OCI-LY7 (cell line): ENCODE measurements at regions not wholly inside any gene's neighbourhood (a gene's known extent, or its start where the extent isn't known, plus 50 kb on each side); places are given as distances from the start of the nearest gene placed in this dataset.

Experiments
- BruUV-seq: library from RNA; stranded (reverse); fragments of 400-500 nt; replicated peaks from 2 replicates; lab custom pipeline; 2021; lab: Mats Ljungman, UMichigan
- CTCF ChIA-PET: fragments of 300-600 bp; sonication (Branson Sonifier 250); formaldehyde crosslinking; loops from one replicate; lab custom pipeline; 2022; ENCODE audit warnings: antibody characterized with exemption; ENCODE audit not compliant: unreplicated experiment; lab: Charles Lee
- POLR2A ChIA-PET: fragments of 300-600 bp; sonication (Branson Sonifier 250); formaldehyde crosslinking; loops from one replicate; lab custom pipeline; 2022; ENCODE audit warnings: antibody characterized with exemption; lab: Charles Lee
- DNase-seq: peaks from one replicate; pipeline ENCODE4 v3.0.0-alpha.2; 2015; ENCODE audit warnings: low spot score
- H2AFZ ChIP-seq: fragments of 200-600 bp; sonication (generic), shearing (Covaris generic); 2 replicates; pipeline ENCODE4 v1.6.1; 2014; ENCODE audit warnings: mild to moderate bottlenecking, antibody characterized with exemption, low read length, moderate library complexity
- H3K27ac ChIP-seq: fragments of 200-600 bp; sonication (generic); 2 replicates; pipeline ENCODE4 v1.5.1; 2014; ENCODE audit warnings: mixed run types, low read depth, mild to moderate bottlenecking, moderate library complexity, low read length, inconsistent platforms; ENCODE audit not compliant: poor library complexity, severe bottlenecking
- H3K36me3 ChIP-seq: fragments of 200-600 bp; sonication (generic); 2 replicates; pipeline ENCODE4 v1.6.1; 2014; ENCODE audit warnings: mild to moderate bottlenecking, antibody characterized with exemption, low read length, moderate library complexity, mixed read lengths; ENCODE audit not compliant: insufficient read depth
- H3K4me1 ChIP-seq: fragments of 200-600 bp; sonication (generic); 2 replicates; pipeline ENCODE4 v1.5.1; 2014; ENCODE audit warnings: mild to moderate bottlenecking, low read length; ENCODE audit not compliant: insufficient read depth, poor library complexity, severe bottlenecking
- H3K4me2 ChIP-seq: fragments of 200-600 bp; sonication (generic); 2 replicates; pipeline ENCODE4 v1.6.1; 2014; ENCODE audit warnings: mild to moderate bottlenecking, low read length
- H3K4me3 ChIP-seq: fragments of 200-600 bp; sonication (generic); 2 replicates; pipeline ENCODE4 v1.5.1; 2014; ENCODE audit warnings: mild to moderate bottlenecking, low read depth, low read length; ENCODE audit not compliant: poor library complexity, severe bottlenecking
- H3K79me2 ChIP-seq: fragments of 200-600 bp; sonication (generic); 2 replicates; pipeline ENCODE4 v1.6.1; 2016; ENCODE audit warnings: low read depth, mild to moderate bottlenecking, low read length, moderate library complexity, mixed read lengths; ENCODE audit not compliant: insufficient read depth
- H3K9me2 ChIP-seq: fragments of 200-600 bp; sonication (generic); 2 replicates; pipeline ENCODE4 v1.6.1; 2016; ENCODE audit warnings: mild to moderate bottlenecking, low read length, mixed read lengths; ENCODE audit not compliant: insufficient read depth
- H3K9me3 ChIP-seq: fragments of 200-600 bp; sonication (generic); 2 replicates; pipeline ENCODE4 v1.6.1; 2014; ENCODE audit warnings: mild to moderate bottlenecking, mixed run types, low read length, mixed read lengths
- H4K20me1 ChIP-seq: fragments of 200-600 bp; sonication (generic); 2 replicates; pipeline ENCODE4 v1.6.1; 2014; ENCODE audit warnings: mild to moderate bottlenecking, antibody characterized with exemption, low read length, moderate library complexity, mixed read lengths; ENCODE audit not compliant: insufficient read depth
- CTCF ChIP-seq: fragments of 200-600 bp; sonication (generic); conservative IDR thresholded peaks from 2 replicates; pipeline ENCODE4 v1.5.1; 2014; ENCODE audit warnings: mild to moderate bottlenecking, antibody characterized with exemption, low read length, moderate library complexity, mixed read lengths
- EZH2phosphoT487 ChIP-seq: fragments of 200-600 bp; sonication (generic); IDR thresholded peaks from 2 replicates; pipeline ENCODE4 v1.6.1; 2018; ENCODE audit warnings: low read depth, borderline replicate concordance, mild to moderate bottlenecking, mixed run types, antibody characterized with exemption, low read length, moderate library complexity, mixed read lengths
- intact Hi-C: fragments of 100-400 bp; cut with micrococcal nuclease; formaldehyde crosslinking; loops from one replicate; pipeline ENCODE4 v1.10.0; 2022; ENCODE audit not compliant: unreplicated experiment

DNA sequence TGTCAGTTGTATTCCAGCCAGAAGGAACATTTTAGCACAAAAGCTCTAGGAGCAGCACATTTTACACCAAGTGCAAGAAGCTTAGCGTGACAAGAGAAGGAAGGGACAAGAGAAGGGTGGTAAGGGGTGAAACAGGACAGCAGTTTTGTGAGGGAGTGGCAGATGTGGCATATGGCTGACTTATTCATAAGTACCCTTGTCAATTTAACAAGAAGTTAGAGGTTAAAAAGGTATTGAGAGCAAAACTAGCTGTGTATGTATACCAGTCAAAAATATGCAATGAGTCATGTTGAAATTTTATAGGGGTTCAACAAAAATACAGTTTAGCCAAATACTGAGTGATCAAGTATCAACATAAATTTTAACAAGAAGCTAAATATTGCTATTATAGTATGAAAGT lies 561.5 kb upstream of the POT1 start:
- intact Hi-C loops = no loop called here
- POLR2A ChIA-PET = no interaction called here
- no TSS peak for BruUV-seq
- H3K4me3 ChIP-seq = no peak overlapping the region
- no peak overlapping the region for H3K4me2 ChIP-seq
- no peak for DNase-seq
- TF ChIP-seq CTCF (no peak), EZH2phosphoT487 (no peak)
- no peaks in the 10 kb centered on the region for H3K4me1 ChIP-seq
- no peaks in the 10 kb centered on the region for H3K9me3 ChIP-seq
- no peaks in the 10 kb centered on the region for H3K36me3 ChIP-seq
- no peak overlapping the region for H2AFZ ChIP-seq
- H3K9me2 ChIP-seq = no peaks in the 10 kb centered on the region
- H3K27ac ChIP-seq = no peak overlapping the region
- CTCF ChIA-PET = no interaction called here
- H3K79me2 ChIP-seq = no peaks in the 10 kb centered on the region
- no peaks in the 10 kb centered on the region for H4K20me1 ChIP-seq

GRCh38 chr7:125490167-125490566 lies 560.5 kb upstream of the POT1 start:
- no peak for TF ChIP-seq CTCF
- TF ChIP-seq EZH2phosphoT487 = no peak
- H3K36me3 ChIP-seq = no peaks in the 10 kb centered on the region
- no peaks in the 10 kb centered on the region for H3K9me2 ChIP-seq
- POLR2A ChIA-PET = no interaction called here
- CTCF ChIA-PET = no interaction called here
- no peak for DNase-seq
- no peak overlapping the region for H3K4me3 ChIP-seq
- no peaks in the 10 kb centered on the region for H4K20me1 ChIP-seq
- intact Hi-C loops = no loop called here
- H3K79me2 ChIP-seq = no peaks in the 10 kb centered on the region
- H3K27ac ChIP-seq = no peak overlapping the region
- H3K9me3 ChIP-seq = no peaks in the 10 kb centered on the region
- no peaks in the 10 kb centered on the region for H3K4me1 ChIP-seq
- no peak overlapping the region for H2AFZ ChIP-seq
- BruUV-seq = no TSS peak
- no peak overlapping the region for H3K4me2 ChIP-seq

DNA sequence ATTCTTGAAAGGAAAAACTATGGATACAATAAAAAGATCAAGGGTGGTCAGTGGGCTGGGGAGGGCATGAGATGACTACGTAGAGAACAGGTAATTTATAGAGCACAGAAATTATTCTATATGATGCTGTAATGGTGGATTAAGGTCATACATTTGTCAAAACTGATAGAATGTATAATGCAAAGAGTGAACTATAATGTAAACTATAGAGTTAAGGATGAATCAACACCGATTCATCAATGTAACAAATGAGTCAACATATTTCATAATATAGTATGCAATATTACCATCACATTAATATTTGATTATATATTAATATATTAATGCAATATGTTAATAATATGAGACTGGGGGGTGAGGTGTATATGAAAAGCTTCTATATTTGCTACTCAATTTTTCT lies 555.6 kb upstream of the POT1 start:
- TF ChIP-seq EZH2phosphoT487 = no peak
- TF ChIP-seq CTCF = no peak
- Histone ChIP-seq H3K36me3 (no peaks in the 10 kb centered on the region), H4K20me1 (no peaks in the 10 kb centered on the region), H3K4me3 (no peak overlapping the region), H3K79me2 (no peaks in the 10 kb centered on the region), H2AFZ (no peak overlapping the region), H3K9me3 (no peaks in the 10 kb centered on the region), H3K4me2 (no peak overlapping the region), H3K27ac (no peak overlapping the region), H3K4me1 (no peaks in the 10 kb centered on the region), H3K9me2 (no peaks in the 10 kb centered on the region)
- ChIA-PET POLR2A (no interaction called here), CTCF (no interaction called here)
- intact Hi-C loops = no loop called here
- DNase-seq = no peak
- no TSS peak for BruUV-seq
